ENCODE measurements at regions not wholly inside any gene's neighbourhood (a gene's known extent, or its start where the extent isn't known, plus 50 kb on each side); places are given as distances from the start of the nearest gene placed in this dataset.

GRCh38 chr9:22356985-22357384, 89.6 kb upstream of the DMRTA1 start:
- Mint-ChIP-seq H3K27me3 (no peaks in the 10 kb centered on the region), H3K9me3 (ENCODE audit: low read depth) (peaks cover 11% of the 10 kb centered on the region), H3K4me1 (ENCODE audit: low read depth) (peaks cover 5% of the 10 kb centered on the region), H3K4me3 (ENCODE audit: low read depth) (no peak overlapping the region), H3K27ac (no peak overlapping the region), H3K36me3 (ENCODE audit: insufficient read depth) (peaks cover 1% of the 10 kb centered on the region)
- no peak for DNase-seq (ENCODE audit: low spot score, unreplicated experiment)
- no peak for TF ChIP-seq CTCF (IDR thresholded peaks at IDR 0.05; ENCODE audit: unreplicated experiment)

GRCh38 chr9:22363421-22363887, 83.2 kb upstream of the DMRTA1 start:
- no peak overlapping the region for H3K4me3 Mint-ChIP-seq (ENCODE audit: low read depth)
- no peaks in the 10 kb centered on the region for H3K4me1 Mint-ChIP-seq (ENCODE audit: low read depth)
- no peak for DNase-seq (ENCODE audit: low spot score, unreplicated experiment)
- no peak overlapping the region for H3K27ac Mint-ChIP-seq
- H3K36me3 Mint-ChIP-seq (ENCODE audit: insufficient read depth), result no peaks in the 10 kb centered on the region
- H3K27me3 Mint-ChIP-seq, result no peaks in the 10 kb centered on the region
- peaks cover 4% of the 10 kb centered on the region for H3K9me3 Mint-ChIP-seq (ENCODE audit: low read depth)
- TF ChIP-seq CTCF (IDR thresholded peaks at IDR 0.05; ENCODE audit: unreplicated experiment), result no peak

- no peak for TF ChIP-seq CTCF (IDR thresholded peaks at IDR 0.05; ENCODE audit: unreplicated experiment)
- H3K9me3 Mint-ChIP-seq (ENCODE audit: low read depth), result peaks cover 21% of the 10 kb centered on the region
- H3K36me3 Mint-ChIP-seq (ENCODE audit: insufficient read depth), result no peaks in the 10 kb centered on the region
- DNase-seq (ENCODE audit: low spot score, unreplicated experiment), result no peak
- no peaks in the 10 kb centered on the region for H3K27me3 Mint-ChIP-seq
- peak overlapping the region; percentile 50 for H3K27ac Mint-ChIP-seq
- H3K4me1 Mint-ChIP-seq (ENCODE audit: low read depth), result peaks cover 11% of the 10 kb centered on the region
- no peak overlapping the region for H3K4me3 Mint-ChIP-seq (ENCODE audit: low read depth)
Observed at GRCh38 chr9:22373636-22374035, 73.0 kb upstream of the DMRTA1 start.

- H3K36me3 Mint-ChIP-seq (ENCODE audit: insufficient read depth), result no peaks in the 10 kb centered on the region
- peaks cover 19% of the 10 kb centered on the region for H3K9me3 Mint-ChIP-seq (ENCODE audit: low read depth)
- peak overlapping the region; percentile 50 for H3K27ac Mint-ChIP-seq
- H3K27me3 Mint-ChIP-seq, result no peaks in the 10 kb centered on the region
- no peak for TF ChIP-seq CTCF (IDR thresholded peaks at IDR 0.05; ENCODE audit: unreplicated experiment)
- H3K4me3 Mint-ChIP-seq (ENCODE audit: low read depth), result no peak overlapping the region
- peaks cover 13% of the 10 kb centered on the region for H3K4me1 Mint-ChIP-seq (ENCODE audit: low read depth)
- DNase-seq (ENCODE audit: low spot score, unreplicated experiment), result no peak
Observed at GRCh38 chr9:22374051-22374450, 72.6 kb upstream of the DMRTA1 start.

GRCh38 chr9:22379272-22379671, 67.4 kb upstream of the DMRTA1 start:
- no peak for TF ChIP-seq CTCF (IDR thresholded peaks at IDR 0.05; ENCODE audit: unreplicated experiment)
- no peaks in the 10 kb centered on the region for H3K9me3 Mint-ChIP-seq (ENCODE audit: low read depth)
- H3K4me3 Mint-ChIP-seq (ENCODE audit: low read depth), result no peak overlapping the region
- no peak for DNase-seq (ENCODE audit: low spot score, unreplicated experiment)
- no peak overlapping the region for H3K27ac Mint-ChIP-seq
- H3K36me3 Mint-ChIP-seq (ENCODE audit: insufficient read depth), result no peaks in the 10 kb centered on the region
- H3K4me1 Mint-ChIP-seq (ENCODE audit: low read depth), result peaks cover 6% of the 10 kb centered on the region
- H3K27me3 Mint-ChIP-seq, result peaks cover 4% of the 10 kb centered on the region

All from progenitor cell of endocrine pancreas (in vitro differentiated cells).